K562 (cell line): ENCODE measurements at regions not wholly inside any gene's neighbourhood (a gene's known extent, or its start where the extent isn't known, plus 50 kb on each side); places are given as distances from the start of the nearest gene placed in this dataset.

Experiments
- CBX5 ChIP-seq: IDR thresholded peaks from 2 replicates; pipeline ENCODE4 v1.6.1; 2014; ENCODE audit warnings: low read depth, borderline replicate concordance
- EP400 ChIP-seq: fragments of 450-650 bp; IDR thresholded peaks from 2 replicates; pipeline ENCODE4 v1.6.1; 2017; ENCODE audit warnings: antibody characterized with exemption, mild to moderate bottlenecking, moderate library complexity
- FOS ChIP-seq: IDR thresholded peaks from 3 replicates; pipeline ENCODE4 v1.6.1; 2011; ENCODE audit not compliant: insufficient read length; ENCODE audit errors: extremely low read depth
- FOSL1 ChIP-seq: fragments of 200-800 bp; sonication (Bioruptor generic); conservative IDR thresholded peaks from 2 replicates; pipeline ENCODE4 v1.6.1; 2016; ENCODE audit warnings: missing genetic modification characterization, missing compliant biosample characterization
- MBD2 ChIP-seq: sonication (generic); IDR thresholded peaks from 2 replicates; pipeline ENCODE4 v1.6.1; 2016; ENCODE audit warnings: low read depth, borderline replicate concordance
- NCOR1 ChIP-seq: fragments of 450-650 bp; IDR thresholded peaks from 2 replicates; pipeline ENCODE4 v1.6.1; 2016; ENCODE audit warnings: mild to moderate bottlenecking, moderate library complexity
- NR2C1 ChIP-seq, 2 experiments: fragments of 450-650 bp; IDR thresholded peaks; 2 replicates each; pipeline ENCODE4 v1.6.1; 2017; ENCODE audit warnings: mild to moderate bottlenecking in 2 of 2, antibody characterized with exemption in 1 of 2, inconsistent platforms in 1 of 2, missing compliant biosample characterization in 1 of 2, missing genetic modification characterization in 1 of 2
- RAD21 ChIP-seq, 2 experiments: fragments of 250-450 bp in 1 of 2; fragments of 450-650 bp in 1 of 2; sonication (Bioruptor Pico) in 1 of 2; formaldehyde crosslinking in 1 of 2; IDR thresholded peaks in 1 of 2; conservative IDR thresholded peaks in 1 of 2; 2 replicates each; pipeline versions ENCODE4 v1.4.0 to v1.8.0; 2020 to 2022; ENCODE audit warnings: mild to moderate bottlenecking in 2 of 2, moderate library complexity in 1 of 2
- SIRT6 ChIP-seq: IDR thresholded peaks from one replicate; pipeline ENCODE4 v1.6.1; 2012; ENCODE audit warnings: low read depth, mild to moderate bottlenecking, control low read depth, inconsistent platforms, low read length, moderate library complexity
- THRAP3 ChIP-seq: fragments of 450-650 bp; IDR thresholded peaks from 2 replicates; pipeline ENCODE4 v1.6.1; 2016; ENCODE audit warnings: mild to moderate bottlenecking, inconsistent platforms, borderline replicate concordance
- TOE1 ChIP-seq, 2 experiments: fragments of 450-650 bp in 1 of 2; sonication (generic) in 1 of 2; formaldehyde crosslinking in 1 of 2; IDR thresholded peaks; 2 replicates each; pipeline versions ENCODE4 v1.7.1 to v1.8.0; 2016 to 2022; ENCODE audit warnings: borderline replicate concordance in 2 of 2, mild to moderate bottlenecking in 2 of 2, antibody characterized with exemption in 1 of 2, inconsistent platforms in 1 of 2, low read depth in 1 of 2, missing genetic modification reagents in 1 of 2, moderate library complexity in 1 of 2
- ZNF3 ChIP-seq: fragments of 250-450 bp; sonication (Bioruptor Pico); IDR thresholded peaks from 2 replicates; pipeline ENCODE4 v1.5.0; 2021; ENCODE audit warnings: mild to moderate bottlenecking, moderate library complexity
- ZNF57 ChIP-seq: fragments of 450-650 bp; formaldehyde crosslinking; IDR thresholded peaks from 2 replicates; pipeline ENCODE4 v1.4.0; 2020; ENCODE audit warnings: mild to moderate bottlenecking, moderate library complexity
- ZNF609 ChIP-seq: sonication (generic); formaldehyde crosslinking; IDR thresholded peaks from 2 replicates; pipeline ENCODE4 v1.8.1; 2023; ENCODE audit warnings: missing genetic modification reagents, mild to moderate bottlenecking, borderline replicate concordance

- TF ChIP-seq CBX5 = no peak
- no peak for TF ChIP-seq NR2C1 (IDR thresholded peaks at IDR 0.05)
- peak; percentile 70 for TF ChIP-seq NR2C1 (tag; IDR thresholded peaks at IDR 0.05)
- TF ChIP-seq FOSL1 (tag) = peak; percentile 73
- no peak for TF ChIP-seq FOS
- TF ChIP-seq THRAP3 = no peak
- no peak for TF ChIP-seq EP400
- no peak for TF ChIP-seq ZNF57 (CRISPR knock-in tag)
- no peak for TF ChIP-seq ZNF609 (CRISPR knock-in tag)
- TF ChIP-seq ZNF3 (CRISPR knock-in tag) = no peak
- no peak for TF ChIP-seq RAD21 (CRISPR knock-in tag; conservative IDR thresholded peaks at IDR 0.05 in 1 of 2, IDR thresholded peaks at IDR 0.05 in 1 of 2)
- no peak; the same call in 1 of the 2 replicates for TF ChIP-seq MBD2
- peak; percentile 86 for TF ChIP-seq NCOR1
- TF ChIP-seq SIRT6 = no peak
- no peak for TF ChIP-seq TOE1 (IDR thresholded peaks at IDR 0.05; ENCODE audit: borderline replicate concordance)
- TF ChIP-seq TOE1 (CRISPR knock-in tag; IDR thresholded peaks at IDR 0.05; ENCODE audit: borderline replicate concordance, low read depth) = no peak
- TF ChIP-seq, all 486 proteins: peak for 48
Observed at GRCh38 chr11:34727228-34727737, 106.4 kb downstream of the EHF start (continued).
